Cardiac septum (tissue), 1 donor: ENCODE measurements at regions not wholly inside any gene's neighbourhood (a gene's known extent, or its start where the extent isn't known, plus 50 kb on each side); places are given as distances from the start of the nearest gene placed in this dataset.

Experiments used
- DNase-seq: peaks from one replicate; pipeline ENCODE4 v3.0.0-alpha.2; 2020; ENCODE audit warnings: low spot score
- intact Hi-C: fragments of 100-400 bp; cut with DNase I; formaldehyde crosslinking; loops from one replicate; pipeline ENCODE4 v1.14.0; 2022
- donor health status: DM: no; HTN: no; CAD: no.

GRCh38 chr14:54193871-54194270 lies 202.9 kb upstream of the CDKN3 start:
- intact Hi-C loops: no loop called here
- DNase-seq: no peak

GRCh38 chr14:54194501-54194900 lies 202.3 kb upstream of the CDKN3 start:
- intact Hi-C loops: no loop called here
- DNase-seq: no peak

- intact Hi-C loops: no loop called here
Measured at GRCh38 chr14:54197369-54197768, 199.4 kb upstream of the CDKN3 start.

GRCh38 chr14:54200726-54201125 lies 196.1 kb upstream of the CDKN3 start:
- DNase-seq: no peak
- intact Hi-C loops: no loop called here

More at GRCh38 chr14:54197369-54197768, 199.4 kb upstream of the CDKN3 start:
- DNase-seq: no peak

GRCh38 chr14:54202288-54202687 lies 194.5 kb upstream of the CDKN3 start:
- intact Hi-C loops: no loop called here
- no peak for DNase-seq

GRCh38 chr14:54206516-54206915 lies 190.3 kb upstream of the CDKN3 start:
- no peak for DNase-seq
- intact Hi-C loops: no loop called here

- intact Hi-C loops: no loop called here
- DNase-seq: no peak
Measured at GRCh38 chr14:54207075-54207474, 189.7 kb upstream of the CDKN3 start.

- DNase-seq: no peak
- intact Hi-C loops: no loop called here
Measured at GRCh38 chr14:54207476-54208462, 189.0 kb upstream of the CDKN3 start.

- intact Hi-C loops: no loop called here
- no peak for DNase-seq
Measured at GRCh38 chr14:54208751-54209150, 188.1 kb upstream of the CDKN3 start.

GRCh38 chr14:54209511-54210250 lies 187.1 kb upstream of the CDKN3 start:
- no peak for DNase-seq
- intact Hi-C loops: no loop called here

- no peak for DNase-seq
- intact Hi-C loops: no loop called here
Measured at GRCh38 chr14:54211551-54212308, 185.1 kb upstream of the CDKN3 start.

- no peak for DNase-seq
- intact Hi-C loops: no loop called here
Measured at GRCh38 chr14:54213536-54213935, 183.3 kb upstream of the CDKN3 start.

- intact Hi-C loops: no loop called here
- no peak for DNase-seq
Measured at GRCh38 chr14:54216827-54217226, 180.0 kb upstream of the CDKN3 start.

GRCh38 chr14:54219261-54220070 lies 177.3 kb upstream of the CDKN3 start:
- no peak for DNase-seq

GRCh38 chr14:54220071-54220703 lies 176.6 kb upstream of the CDKN3 start:
- intact Hi-C loops: no loop called here
- no peak for DNase-seq

More at GRCh38 chr14:54219261-54220070, 177.3 kb upstream of the CDKN3 start:
- intact Hi-C loops: no loop called here

GRCh38 chr14:54220704-54221431 lies 175.9 kb upstream of the CDKN3 start:
- no peak for DNase-seq
- intact Hi-C loops: no loop called here

- no peak for DNase-seq
- intact Hi-C loops: no loop called here
Measured at GRCh38 chr14:54221432-54221803, 175.4 kb upstream of the CDKN3 start.

- no peak for DNase-seq
- intact Hi-C loops: no loop called here
Measured at GRCh38 chr14:54221971-54222370, 174.8 kb upstream of the CDKN3 start.
